Heart left ventricle (tissue), 16 donors: ENCODE measurements at regions not wholly inside any gene's neighbourhood (a gene's known extent, or its start where the extent isn't known, plus 50 kb on each side); places are given as distances from the start of the nearest gene placed in this dataset.
A peak's percentile ranks its signal among the peaks of the same experiment; 100 is the strongest.

ENCODE experiments used
- ATAC-seq, 4 donors: fragments of 200-7000 bp; cut with Tn5 transposase; one replicate each; pipeline ENCODE4 v1.9.1; 2020 to 2022; ENCODE audit warnings: moderate library complexity in 4 of 4, mild to moderate bottlenecking in 3 of 4, moderate number of reproducible peaks in 1 of 4
- DNase-seq, 5 donors: peaks; one replicate each; pipeline ENCODE4 v3.0.0-alpha.2; 2020
- H3K27ac ChIP-seq, 12 donors: fragments of 200-600 bp; sonication (generic) in 4 of 12; one replicate each; pipeline versions ENCODE4 v1.5.0 to v1.8.0; 2016 to 2022; ENCODE audit warnings: mild to moderate bottlenecking in 2 of 12
- H3K27me3 ChIP-seq, 9 donors: fragments of 200-600 bp; sonication (generic) in 2 of 9; one replicate each; pipeline versions ENCODE4 v1.5.1 to v1.8.0; 2016 to 2022; ENCODE audit warnings: mild to moderate bottlenecking in 3 of 9
- H3K36me3 ChIP-seq, 9 donors: fragments of 200-600 bp; sonication (generic) in 2 of 9; one replicate each; pipeline versions ENCODE4 v1.5.0 to v1.8.0; 2018 to 2022; ENCODE audit warnings: mild to moderate bottlenecking in 2 of 9
- H3K4me1 ChIP-seq, 12 donors: fragments of 200-600 bp; sonication (generic) in 4 of 12; one replicate each; pipeline versions ENCODE4 v1.5.0 to v1.8.0; 2016 to 2022; ENCODE audit warnings: mild to moderate bottlenecking in 3 of 12
- H3K4me3 ChIP-seq, 12 donors: fragments of 200-600 bp; sonication (generic) in 4 of 12; one replicate each; pipeline versions ENCODE4 v1.5.0 to v1.8.0; 2017 to 2022; ENCODE audit warnings: mild to moderate bottlenecking in 9 of 12, moderate library complexity in 4 of 12
- H3K9me3 ChIP-seq, 12 donors: fragments of 200-600 bp; sonication (generic) in 4 of 12; one replicate each; pipeline versions ENCODE4 v1.5.0 to v1.8.0; 2016 to 2022; ENCODE audit warnings: mild to moderate bottlenecking in 1 of 12
- CTCF ChIP-seq, 12 donors: fragments of 200-600 bp; sonication (generic) in 4 of 12; IDR thresholded peaks; one replicate each; pipeline versions ENCODE4 v1.5.0 to v1.8.0; 2018 to 2022; ENCODE audit warnings: antibody characterized with exemption in 12 of 12, mild to moderate bottlenecking in 5 of 12
- POLR2A ChIP-seq, 2 donors: fragments of 450-650 bp; IDR thresholded peaks; one replicate each; pipeline ENCODE4 v1.6.1; 2017; ENCODE audit warnings: antibody characterized with exemption in 2 of 2, mild to moderate bottlenecking in 2 of 2, moderate library complexity in 2 of 2
- whole genome bisulfite sequencing, 4 donors: extraction: QIAGEN DNeasy Blood & Tissue Kit in 2 of 4; methylation state at CpG; one replicate each; pipeline versions ENCODE4 v1.1.5 to v1.1.7; 2013 to 2018; 5-methylcytosine and 5-hydroxymethylcytosine counted together
- intact Hi-C, 10 donors: fragments of 100-400 bp; cut with DNase I; formaldehyde crosslinking; loops; one replicate each; pipeline versions ENCODE4 v1.11.1 to v1.14.2; 2022
- donor health status: ischemic (EF 13 %, LVEDD 7.1; RV severe dilation, severe dysfunction).
- donor health status: healthy with polysubstance abuse.
- donor health status: DM: no; HTN: yes; CAD: no.
- donor health status: DM: no; HTN: no; CAD: no.
- donor health status: ischemic (EF 25% LVEDD 6.9; RV normal size, moderate dysfunction).
- donor health status: ischemic (EF 25% LVEDD 5.7; RV mildly dilated, moderate dysfunction).
- donor health status: healthy.
- donor health status: DM: yes; HTN: yes; CAD: no.
- donor health status: ischemic (EF 35%, LVEDD 5.7; RV mildly dilated, moderate dysfunction).
- donor health status: nonischemic (EF 11% LVEDD 7.7; RV severe dilation, severe dysfunction).
- donor health status: DM: yes; HTN: yes; CAD: no.
- donor health status: PGD.
- donor health status: ischemic (EF 29% LVEDD 5.4; RV normal size, mild dysfunction).
- donor health status: nonischemic (EF 23%, LVEDD 6.1; RV moderate dilation, normal function).

DNA sequence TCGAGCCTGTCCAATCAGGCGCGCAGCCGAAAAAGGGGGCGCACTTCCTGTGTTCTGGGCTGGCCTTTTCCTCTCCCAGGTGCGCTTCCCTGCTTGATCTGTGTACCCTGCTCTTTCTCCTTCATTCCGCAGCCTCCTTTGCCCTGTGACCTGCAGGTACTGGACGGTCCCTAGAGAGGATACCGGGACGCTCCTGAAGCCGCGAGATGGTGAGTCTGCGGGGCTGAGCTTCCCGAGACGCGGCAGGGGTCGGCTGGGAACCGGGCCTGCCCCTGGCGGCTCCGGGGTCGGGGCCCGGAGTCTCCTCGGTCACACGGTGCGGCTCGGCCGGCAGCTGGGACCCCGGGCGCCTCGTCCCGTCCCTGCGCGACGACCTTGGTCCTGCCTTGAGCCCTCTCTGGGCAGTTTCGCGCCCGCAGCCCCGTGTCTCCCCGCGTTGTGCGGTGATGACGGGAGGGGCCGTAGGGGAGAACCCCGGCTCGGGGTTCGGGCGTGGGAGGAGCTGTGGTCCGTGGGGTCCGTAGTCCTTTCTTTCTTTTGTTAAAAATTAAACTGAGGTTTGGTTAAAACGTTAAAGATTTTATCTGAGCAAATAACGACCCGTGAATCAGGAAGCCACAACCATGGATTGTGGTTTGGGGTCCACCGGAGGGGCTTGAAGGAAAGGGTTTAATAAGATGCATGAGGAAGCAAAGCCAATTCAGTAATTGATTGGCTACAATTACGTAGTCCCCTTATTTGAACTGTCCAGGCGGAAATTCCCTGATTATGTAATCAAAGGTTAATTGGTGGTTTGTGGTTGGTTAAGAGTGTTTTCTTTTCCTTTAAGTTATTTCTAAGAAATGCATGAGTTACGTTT lies 172.8 kb upstream of the ZNF267 start:
- DNase-seq (peak; percentile 78 to 90 (median 84)), ATAC-seq (peak; percentile 19 to 99 (median 64))
- intact Hi-C loops = loop anchor here in 2 of 10 donors (10.0 kb wide), 2 partner anchors 174 to 216 kb away; partner anchors contain the start of genes SLC5A2 (in 1 of the 2) and ZNF267 (in 1 of the 2)
- 3% methylated on average over 43 to 56 of the region's 56 CpGs for WGBS, 4 donors
- TF ChIP-seq CTCF (IDR thresholded peaks at IDR 0.05) (peak in 6 of 12 donors; percentile 7 to 40 (median 20)), POLR2A (IDR thresholded peaks at IDR 0.05) (peak in 1 of 2 donors; percentile 12)
- peak overlapping the region; percentile 54 to 93 (median 75) for H3K4me3 ChIP-seq
- no peaks in the 10 kb centered on the region for H3K9me3 ChIP-seq
- H3K36me3 ChIP-seq = peaks cover 0 to 31% (median 19%) of the 10 kb centered on the region in 9 donors
- peaks cover 0 to 5% (median 0%) of the 10 kb centered on the region in 9 donors for H3K27me3 ChIP-seq
- H3K27ac ChIP-seq = peak overlapping the region in 7 of 12 donors; percentile 1 to 72 (median 57)
- H3K4me1 ChIP-seq = peaks cover 0 to 21% (median 8%) of the 10 kb centered on the region in 12 donors

DNA sequence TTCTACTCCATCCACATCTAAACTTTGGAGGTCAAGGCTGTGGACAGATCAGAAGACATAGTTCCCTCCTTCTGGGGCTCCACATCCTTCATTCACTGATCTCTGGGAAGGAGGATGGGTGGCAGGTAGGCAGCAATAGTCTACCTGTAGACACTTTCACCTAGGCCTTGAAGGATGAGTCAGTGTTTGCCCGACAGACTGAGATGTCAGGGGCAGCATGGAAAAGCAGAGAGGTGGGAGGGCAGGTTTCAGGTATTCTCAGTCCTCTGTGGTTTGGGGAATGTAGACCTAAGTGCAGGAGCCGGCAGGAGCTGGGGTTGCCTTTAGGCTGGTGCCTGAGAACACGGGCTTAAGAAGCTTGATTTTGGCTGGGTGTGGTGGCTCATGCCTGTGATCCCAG lies 171.9 kb upstream of the ZNF267 start:
- ATAC-seq (no peak), DNase-seq (no peak)
- peak overlapping the region in 3 of 12 donors; percentile 71 to 93 (median 77) for H3K4me3 ChIP-seq
- TF ChIP-seq CTCF (IDR thresholded peaks at IDR 0.05) = no peak
- TF ChIP-seq POLR2A (IDR thresholded peaks at IDR 0.05) = no peak
- H3K9me3 ChIP-seq = no peaks in the 10 kb centered on the region
- peaks cover 0 to 41% (median 27%) of the 10 kb centered on the region in 9 donors for H3K36me3 ChIP-seq
- H3K4me1 ChIP-seq = peaks cover 0 to 21% (median 8%) of the 10 kb centered on the region in 12 donors
- intact Hi-C loops = loop anchor here in 2 of 10 donors (10.0 kb wide), 2 partner anchors 173 to 217 kb away; partner anchors contain the start of genes SLC5A2 (in 1 of the 2) and ZNF267 (in 1 of the 2)
- WGBS, 4 donors = 61 to 83% (median 65%) methylated on average over 3 of the region's 3 CpGs
- no peak overlapping the region for H3K27ac ChIP-seq
- H3K27me3 ChIP-seq = peaks cover 0 to 5% (median 0%) of the 10 kb centered on the region in 9 donors

- no peaks in the 10 kb centered on the region for H3K9me3 ChIP-seq
- no peak overlapping the region for H3K4me3 ChIP-seq
- ATAC-seq (no peak), DNase-seq (no peak)
- WGBS, 4 donors = 95 to 98% (median 97%) methylated on average over 5 of the region's 5 CpGs
- H3K4me1 ChIP-seq = peaks cover 0 to 21% (median 8%) of the 10 kb centered on the region in 12 donors
- intact Hi-C loops = loop anchor here in 2 of 10 donors (10.0 kb wide), 2 partner anchors 172 to 218 kb away; partner anchors contain the start of genes SLC5A2 (in 1 of the 2) and ZNF267 (in 1 of the 2)
- peaks cover 0 to 52% (median 31%) of the 10 kb centered on the region in 9 donors for H3K36me3 ChIP-seq
- peaks cover 0 to 5% (median 0%) of the 10 kb centered on the region in 9 donors for H3K27me3 ChIP-seq
- TF ChIP-seq POLR2A (IDR thresholded peaks at IDR 0.05) (no peak), CTCF (IDR thresholded peaks at IDR 0.05) (no peak)
- no peak overlapping the region for H3K27ac ChIP-seq
Measured at GRCh38 chr16:31702796-31703195, 170.8 kb upstream of the ZNF267 start.
